Type B pancreatic cell (in vitro differentiated cells): ENCODE measurements at regions not wholly inside any gene's neighbourhood (a gene's known extent, or its start where the extent isn't known, plus 50 kb on each side); places are given as distances from the start of the nearest gene placed in this dataset.
A peak's percentile ranks its signal among the peaks of the same experiment; 100 is the strongest.
"Not testable (repeated sequence)": the region's sequence is repeated elsewhere in the genome, so short reads cannot be mapped to it uniquely, and the experiment has no call there.

Source experiments
- DNase-seq: peaks from one replicate; pipeline ENCODE4 v3.0.0; 2021; ENCODE audit warnings: mixed read lengths; ENCODE audit not compliant: unreplicated experiment; ENCODE audit errors: extremely low spot score
- H3K27ac Mint-ChIP-seq: 2 replicates; pipeline ENCODE4 v1.8.0; 2021; ENCODE audit warnings: mild to moderate bottlenecking, mixed read lengths
- H3K27me3 Mint-ChIP-seq: 2 replicates; pipeline ENCODE4 v1.8.0; 2021; ENCODE audit warnings: mixed read lengths
- H3K36me3 Mint-ChIP-seq: 2 replicates; pipeline ENCODE4 v1.8.0; 2021; ENCODE audit warnings: mixed read lengths
- H3K4me1 Mint-ChIP-seq: one replicate; pipeline ENCODE4 v1.8.0; 2021; ENCODE audit warnings: mixed read lengths; ENCODE audit not compliant: unreplicated experiment
- H3K4me3 Mint-ChIP-seq: 2 replicates; pipeline ENCODE4 v1.8.0; 2021; ENCODE audit warnings: mild to moderate bottlenecking, mixed read lengths
- H3K9me3 Mint-ChIP-seq: 2 replicates; pipeline ENCODE4 v1.8.0; 2021; ENCODE audit warnings: mixed read lengths
- CTCF ChIP-seq: fragments of 200-600 bp; sonication (generic); conservative IDR thresholded peaks from 2 replicates; pipeline ENCODE4 v1.5.0; 2021; ENCODE audit warnings: antibody characterized with exemption, mild to moderate bottlenecking

GRCh38 chr5:60494635-60495034 is 205.3 kb downstream of the DEPDC1B start:
- Mint-ChIP-seq H3K4me1 (peaks cover 21% of the 10 kb centered on the region), H3K4me3 (no peak overlapping the region)

GRCh38 chr5:60494144-60494543 is 205.8 kb downstream of the DEPDC1B start:
- Mint-ChIP-seq H3K4me1 (peaks cover 24% of the 10 kb centered on the region), H3K27me3 (no peaks in the 10 kb centered on the region), H3K9me3 (no peaks in the 10 kb centered on the region), H3K27ac (no peak overlapping the region), H3K4me3 (no peak overlapping the region), H3K36me3 (no peaks in the 10 kb centered on the region)
- DNase-seq, result no peak
- no peak for TF ChIP-seq CTCF

More at GRCh38 chr5:60494635-60495034, 205.3 kb downstream of the DEPDC1B start:
- Mint-ChIP-seq H3K9me3 (no peaks in the 10 kb centered on the region), H3K27ac (no peak overlapping the region), H3K36me3 (no peaks in the 10 kb centered on the region), H3K27me3 (no peaks in the 10 kb centered on the region)
- DNase-seq, result no peak
- TF ChIP-seq CTCF, result no peak

DNA sequence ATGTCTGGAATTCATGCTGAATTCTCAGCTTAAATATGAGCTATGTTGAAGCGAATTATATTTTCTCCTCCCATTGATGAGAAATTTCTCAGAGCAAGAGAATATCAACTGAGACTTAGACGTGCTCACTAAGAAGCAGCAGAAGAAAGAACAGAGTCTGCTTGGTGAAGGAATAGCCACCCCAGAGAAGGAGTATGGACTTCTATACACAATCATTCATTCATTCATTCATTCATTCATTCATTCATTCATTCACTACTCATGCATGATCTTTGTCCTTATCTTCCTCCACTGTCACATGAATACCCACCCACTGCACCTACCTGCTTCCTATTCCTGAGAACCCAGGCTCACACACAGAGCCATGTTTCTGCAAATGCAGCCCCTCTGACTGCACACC is 206.6 kb downstream of the DEPDC1B start:
- H3K27ac Mint-ChIP-seq, result no peak overlapping the region
- H3K4me1 Mint-ChIP-seq, result peaks cover 32% of the 10 kb centered on the region
- H3K4me3 Mint-ChIP-seq, result no peak overlapping the region
- TF ChIP-seq CTCF, result no peak
- no peak for DNase-seq
- H3K27me3 Mint-ChIP-seq, result no peaks in the 10 kb centered on the region
- no peaks in the 10 kb centered on the region for H3K9me3 Mint-ChIP-seq
- H3K36me3 Mint-ChIP-seq, result no peaks in the 10 kb centered on the region

DNA sequence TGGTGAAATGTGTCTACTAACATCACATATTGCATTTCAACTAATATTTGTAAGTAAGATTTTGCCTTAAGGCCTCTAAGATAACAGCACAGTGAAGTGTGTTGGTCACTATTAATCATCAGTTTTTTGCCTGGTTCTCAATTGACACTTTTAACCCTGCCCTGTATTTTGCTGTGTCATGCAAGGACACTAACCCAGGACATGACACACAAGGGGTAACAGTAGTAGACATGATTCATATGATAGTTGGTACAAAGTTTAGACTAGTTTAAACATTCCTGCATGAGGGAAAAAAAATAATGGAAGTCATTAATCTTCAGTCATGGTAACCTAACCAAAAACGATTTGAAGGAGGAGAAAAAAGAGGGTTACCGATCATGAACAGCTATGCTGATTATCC is 207.0 kb downstream of the DEPDC1B start:
- DNase-seq, result no peak
- Mint-ChIP-seq H3K9me3 (no peaks in the 10 kb centered on the region), H3K36me3 (no peaks in the 10 kb centered on the region), H3K27me3 (no peaks in the 10 kb centered on the region), H3K4me3 (peak overlapping the region; percentile 23), H3K4me1 (peaks cover 33% of the 10 kb centered on the region), H3K27ac (no peak overlapping the region)
- TF ChIP-seq CTCF, result no peak

DNA sequence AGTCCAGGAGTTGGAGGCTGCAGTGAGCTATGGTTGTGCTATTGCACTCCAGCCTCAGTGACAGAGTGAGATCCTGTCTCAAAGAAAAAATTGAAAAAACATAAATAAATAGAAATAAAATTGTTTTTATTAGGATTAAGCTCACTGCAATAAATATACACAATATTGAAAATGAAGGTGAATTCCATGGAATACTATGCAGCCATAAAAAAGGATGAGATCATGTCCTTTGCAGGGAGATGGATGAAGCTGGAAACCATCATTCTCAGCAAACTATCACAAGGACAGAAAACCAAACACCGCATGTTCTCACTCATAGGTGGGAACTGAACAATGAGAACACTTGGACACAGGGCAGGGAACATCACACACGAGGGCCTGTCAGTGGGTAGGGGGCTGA is 207.6 kb downstream of the DEPDC1B start:
- H3K4me1 Mint-ChIP-seq, result peaks cover 39% of the 10 kb centered on the region
- H3K4me3 Mint-ChIP-seq, H3K27me3 Mint-ChIP-seq, H3K36me3 Mint-ChIP-seq, H3K27ac Mint-ChIP-seq, DNase-seq, H3K9me3 Mint-ChIP-seq: not testable (repeated sequence)

GRCh38 chr5:60490597-60491166 is 209.3 kb downstream of the DEPDC1B start:
- Mint-ChIP-seq H3K36me3 (no peaks in the 10 kb centered on the region), H3K4me1 (peaks cover 42% of the 10 kb centered on the region), H3K9me3 (no peaks in the 10 kb centered on the region), H3K4me3 (peak overlapping the region; percentile 84), H3K27ac (peak overlapping the region; percentile 56), H3K27me3 (no peaks in the 10 kb centered on the region)
- no peak for DNase-seq
- no peak for TF ChIP-seq CTCF
